SK-N-SH (cell line): ENCODE measurements at regions not wholly inside any gene's neighbourhood (a gene's known extent, or its start where the extent isn't known, plus 50 kb on each side); places are given as distances from the start of the nearest gene placed in this dataset.
A peak's percentile ranks its signal among the peaks of the same experiment; 100 is the strongest.

Source experiments
- CTCF ChIA-PET: fragments of 300-600, 350-600 bp; formaldehyde crosslinking; extraction: SDS; loops from one replicate; lab custom pipeline; 2021; lab: Yijun Ruan, JAX
- POLR2A ChIA-PET: fragments of 350-600 bp; sonication (Branson Sonifier 250); formaldehyde crosslinking; extraction: SDS; loops from one replicate; lab custom pipeline; 2020; ENCODE audit warnings: antibody characterized with exemption, inconsistent platforms; lab: Yijun Ruan, JAX
- DNase-seq: peaks from one replicate; pipeline ENCODE4 v3.0.0; 2012
- H2AFZ ChIP-seq: fragments of 200-600 bp; sonication (generic); 2 replicates; pipeline ENCODE4 v1.8.1; 2016; ENCODE audit warnings: antibody characterized with exemption, mild to moderate bottlenecking, low read depth
- H3F3A ChIP-seq: fragments of 200-600 bp; sonication (generic); replicated peaks from 2 replicates; pipeline ENCODE3; 2016; ENCODE audit warnings: antibody characterized with exemption, mild to moderate bottlenecking; ENCODE audit not compliant: insufficient read depth
- H3K27ac ChIP-seq, 2 experiments: fragments of 200-500 bp in 1 of 2; fragments of 200-600 bp in 1 of 2; sonication (Bioruptor generic) in 1 of 2; sonication (generic), shearing (Covaris generic) in 1 of 2; 2 replicates each; pipeline versions ENCODE4 v1.5.1 to v1.6.1; 2014 to 2016; ENCODE audit warnings: low read depth in 2 of 2, inconsistent platforms in 1 of 2, low read length in 1 of 2, mild to moderate bottlenecking in 1 of 2, mixed read lengths in 1 of 2
- H3K27me3 ChIP-seq: fragments of 200-600 bp; sonication (generic), shearing (Covaris generic); 2 replicates; pipeline ENCODE4 v1.6.1; 2016; ENCODE audit warnings: mixed run types; ENCODE audit not compliant: insufficient read depth
- H3K36me3 ChIP-seq, 2 experiments: fragments of 200-500 bp in 1 of 2; fragments of 200-600 bp in 1 of 2; sonication (Bioruptor generic) in 1 of 2; sonication (generic) in 1 of 2; replicated peaks in 1 of 2; 2 replicates each; pipeline versions ENCODE3 to v1.5.1; 2014 to 2016; ENCODE audit warnings: low read length in 1 of 2, mild to moderate bottlenecking in 1 of 2; ENCODE audit not compliant: insufficient read depth in 2 of 2, control insufficient read depth in 1 of 2
- H3K4me1 ChIP-seq, 2 experiments: fragments of 200-500 bp in 1 of 2; fragments of 200-600 bp in 1 of 2; sonication (Bioruptor generic) in 1 of 2; sonication (generic), shearing (Covaris generic) in 1 of 2; 2 replicates each; pipeline versions ENCODE4 v1.5.1 to v1.6.1; 2014 to 2016; ENCODE audit warnings: low read depth in 1 of 2, low read length in 1 of 2, mixed run types in 1 of 2; ENCODE audit not compliant: insufficient read depth in 2 of 2, control insufficient read depth in 1 of 2
- H3K4me2 ChIP-seq: fragments of 200-600 bp; sonication (generic), shearing (Covaris generic); 2 replicates; pipeline ENCODE4 v1.6.1; 2017; ENCODE audit warnings: mixed run types
- H3K4me3 ChIP-seq, 2 experiments: fragments of 200-500 bp in 1 of 2; fragments of 200-600 bp in 1 of 2; sonication (Bioruptor generic) in 1 of 2; sonication (generic), shearing (Covaris generic) in 1 of 2; 2 replicates each; pipeline versions ENCODE4 v1.5.1 to v1.8.1; 2014 to 2016; ENCODE audit warnings: low read depth in 2 of 2, inconsistent platforms in 1 of 2, low read length in 1 of 2, mild to moderate bottlenecking in 1 of 2, mixed read lengths in 1 of 2, moderate library complexity in 1 of 2
- H3K79me2 ChIP-seq: fragments of 200-600 bp; sonication (generic); 2 replicates; pipeline ENCODE4 v1.8.1; 2017; ENCODE audit warnings: mild to moderate bottlenecking; ENCODE audit not compliant: insufficient read depth
- H3K9ac ChIP-seq: fragments of 200-600 bp; sonication (generic); 2 replicates; pipeline ENCODE4 v1.6.1; 2017; ENCODE audit warnings: mixed run types
- H3K9me2 ChIP-seq: fragments of 200-600 bp; sonication (generic); 2 replicates; pipeline ENCODE4 v1.6.1; 2017; ENCODE audit warnings: mixed run types
- H3K9me3 ChIP-seq: fragments of 200-600 bp; sonication (generic); 2 replicates; pipeline ENCODE4 v1.6.1; 2017; ENCODE audit warnings: mixed run types, mild to moderate bottlenecking, moderate library complexity
- H4K20me1 ChIP-seq: fragments of 200-600 bp; sonication (generic); 2 replicates; pipeline ENCODE4 v1.6.1; 2017; ENCODE audit warnings: mild to moderate bottlenecking, mixed run types; ENCODE audit not compliant: insufficient read depth
- CHD2 ChIP-seq: fragments of 150-350 bp; IDR thresholded peaks from 2 replicates; pipeline ENCODE4 v1.6.1; 2018; ENCODE audit warnings: low read length; ENCODE audit not compliant: partially characterized antibody
- ELF1 ChIP-seq: IDR thresholded peaks from 2 replicates; pipeline ENCODE4 v1.4.0; 2012
- EP300 ChIP-seq, 2 experiments: IDR thresholded peaks; 2 replicates each; pipeline versions ENCODE4 v1.4.0 to v1.6.1; 2012; ENCODE audit warnings: borderline replicate concordance in 1 of 2, low read depth in 1 of 2, low read length in 1 of 2
- EZH2phosphoT487 ChIP-seq: fragments of 200-600 bp; sonication (generic); IDR thresholded peaks from 2 replicates; pipeline ENCODE4 v1.6.1; 2017; ENCODE audit warnings: low read depth, mixed run types, mild to moderate bottlenecking, antibody characterized with exemption, moderate library complexity, borderline replicate concordance
- FOXJ3 ChIP-seq: sonication (generic); formaldehyde crosslinking; IDR thresholded peaks from 2 replicates; pipeline ENCODE4 v1.5.1; 2020; ENCODE audit warnings: mild to moderate bottlenecking, missing genetic modification reagents
- GABPA ChIP-seq: IDR thresholded peaks from 2 replicates; pipeline ENCODE4 v1.4.0; 2012; ENCODE audit warnings: low read depth, mild to moderate bottlenecking
- JUND ChIP-seq: IDR thresholded peaks from 2 replicates; pipeline ENCODE4 v1.4.0; 2012
- NRF1 ChIP-seq: IDR thresholded peaks from 2 replicates; pipeline ENCODE4 v1.6.1; 2012; ENCODE audit warnings: low read depth, mild to moderate bottlenecking, low read length
- POLR2AphosphoS5 ChIP-seq: IDR thresholded peaks from 2 replicates; pipeline ENCODE4 v1.6.1; 2012; ENCODE audit warnings: low read depth, low read length
- RAD21 ChIP-seq: IDR thresholded peaks from 2 replicates; pipeline ENCODE4 v1.6.1; 2012; ENCODE audit warnings: mild to moderate bottlenecking, low read length
- RCOR1 ChIP-seq: fragments of 150-350 bp; IDR thresholded peaks from 2 replicates; pipeline ENCODE4 v1.6.1; 2017; ENCODE audit warnings: antibody characterized with exemption, low read length
- RFX5 ChIP-seq: IDR thresholded peaks from 2 replicates; pipeline ENCODE4 v1.6.1; 2012; ENCODE audit warnings: mild to moderate bottlenecking, improper control_type of control experiment, low read length
- SIN3A ChIP-seq: IDR thresholded peaks from 2 replicates; pipeline ENCODE4 v1.6.1; 2012; ENCODE audit warnings: low read depth, mild to moderate bottlenecking, low read length, moderate library complexity, borderline replicate concordance
- TAF1 ChIP-seq: IDR thresholded peaks from 2 replicates; pipeline ENCODE4 v1.6.1; 2012; ENCODE audit warnings: low read depth, mild to moderate bottlenecking, low read length, moderate library complexity, borderline replicate concordance
- TCF12 ChIP-seq: IDR thresholded peaks from 2 replicates; pipeline ENCODE4 v1.4.0; 2012
- TEAD4 ChIP-seq: IDR thresholded peaks from 2 replicates; pipeline ENCODE4 v1.4.0; 2012; ENCODE audit warnings: mild to moderate bottlenecking, borderline replicate concordance; ENCODE audit not compliant: insufficient read depth
- YY1 ChIP-seq: IDR thresholded peaks from 2 replicates; pipeline ENCODE4 v1.4.0; 2012; ENCODE audit warnings: low read depth, mild to moderate bottlenecking
- WGBS: methylation state at CpG from one replicate; pipeline ENCODE4 v1.1.6; 2017; ENCODE audit warnings: low lambda C conversion rate; 5-methylcytosine and 5-hydroxymethylcytosine counted together
- TF ChIP-seq, protein P1 (sequence below): fragments of 200-600 bp; sonication (generic); IDR thresholded peaks from 2 replicates; pipeline ENCODE4 v1.6.1; 2017; ENCODE audit warnings: antibody characterized with exemption, mild to moderate bottlenecking, moderate library complexity
- TF ChIP-seq, protein P2 (sequence below): fragments of 150-350 bp; IDR thresholded peaks from 2 replicates; pipeline ENCODE4 v1.6.1; 2016; ENCODE audit warnings: mild to moderate bottlenecking, low read depth, low read length
- TF ChIP-seq, protein P3 (sequence below): IDR thresholded peaks from 2 replicates; pipeline ENCODE4 v1.4.0; 2012; ENCODE audit warnings: low read depth, borderline replicate concordance
- TF ChIP-seq, protein P4 (sequence below): IDR thresholded peaks from 2 replicates; pipeline ENCODE4 v1.4.0; 2012; ENCODE audit warnings: low read depth
- TF ChIP-seq, protein P5 (sequence below): IDR thresholded peaks from 2 replicates; pipeline ENCODE4 v1.4.0; 2012; ENCODE audit warnings: low read depth, borderline replicate concordance

DNA sequence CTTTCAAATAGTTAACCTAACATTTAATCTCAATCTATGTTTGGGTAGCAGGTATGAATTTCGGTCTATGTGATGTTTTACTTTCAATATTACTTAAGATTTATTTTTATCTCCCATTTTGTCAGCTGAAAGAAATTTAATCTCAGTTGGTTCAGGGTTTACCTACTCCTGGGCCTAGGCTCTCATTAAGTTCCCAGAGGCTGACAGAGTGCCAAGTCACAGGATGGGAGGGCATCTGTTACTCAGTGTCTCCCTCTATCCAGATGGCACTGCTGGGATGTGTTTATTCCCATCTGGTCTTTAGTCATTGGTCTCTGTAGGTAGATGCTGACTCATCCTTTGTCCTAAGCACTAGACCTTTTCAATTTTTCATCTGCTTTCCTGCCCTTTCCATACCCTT is 129.4 kb upstream of the ARSJ start (continued):
- TF ChIP-seq EP300 (IDR thresholded peaks at IDR 0.05; ENCODE audit: borderline replicate concordance in 1 of 2, low read depth in 1 of 2, low read length in 1 of 2) (peak in 1 of 2 experiments; percentile 45; a peak in 1 of 4 replicates), RFX5 (no peak)
- TF ChIP-seq, protein P1, sequence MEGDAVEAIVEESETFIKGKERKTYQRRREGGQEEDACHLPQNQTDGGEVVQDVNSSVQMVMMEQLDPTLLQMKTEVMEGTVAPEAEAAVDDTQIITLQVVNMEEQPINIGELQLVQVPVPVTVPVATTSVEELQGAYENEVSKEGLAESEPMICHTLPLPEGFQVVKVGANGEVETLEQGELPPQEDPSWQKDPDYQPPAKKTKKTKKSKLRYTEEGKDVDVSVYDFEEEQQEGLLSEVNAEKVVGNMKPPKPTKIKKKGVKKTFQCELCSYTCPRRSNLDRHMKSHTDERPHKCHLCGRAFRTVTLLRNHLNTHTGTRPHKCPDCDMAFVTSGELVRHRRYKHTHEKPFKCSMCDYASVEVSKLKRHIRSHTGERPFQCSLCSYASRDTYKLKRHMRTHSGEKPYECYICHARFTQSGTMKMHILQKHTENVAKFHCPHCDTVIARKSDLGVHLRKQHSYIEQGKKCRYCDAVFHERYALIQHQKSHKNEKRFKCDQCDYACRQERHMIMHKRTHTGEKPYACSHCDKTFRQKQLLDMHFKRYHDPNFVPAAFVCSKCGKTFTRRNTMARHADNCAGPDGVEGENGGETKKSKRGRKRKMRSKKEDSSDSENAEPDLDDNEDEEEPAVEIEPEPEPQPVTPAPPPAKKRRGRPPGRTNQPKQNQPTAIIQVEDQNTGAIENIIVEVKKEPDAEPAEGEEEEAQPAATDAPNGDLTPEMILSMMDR, result peak; percentile 29; the same call in 1 of the 2 replicates
- TF ChIP-seq, protein P2, sequence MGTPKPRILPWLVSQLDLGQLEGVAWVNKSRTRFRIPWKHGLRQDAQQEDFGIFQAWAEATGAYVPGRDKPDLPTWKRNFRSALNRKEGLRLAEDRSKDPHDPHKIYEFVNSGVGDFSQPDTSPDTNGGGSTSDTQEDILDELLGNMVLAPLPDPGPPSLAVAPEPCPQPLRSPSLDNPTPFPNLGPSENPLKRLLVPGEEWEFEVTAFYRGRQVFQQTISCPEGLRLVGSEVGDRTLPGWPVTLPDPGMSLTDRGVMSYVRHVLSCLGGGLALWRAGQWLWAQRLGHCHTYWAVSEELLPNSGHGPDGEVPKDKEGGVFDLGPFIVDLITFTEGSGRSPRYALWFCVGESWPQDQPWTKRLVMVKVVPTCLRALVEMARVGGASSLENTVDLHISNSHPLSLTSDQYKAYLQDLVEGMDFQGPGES, result no peak

DNA sequence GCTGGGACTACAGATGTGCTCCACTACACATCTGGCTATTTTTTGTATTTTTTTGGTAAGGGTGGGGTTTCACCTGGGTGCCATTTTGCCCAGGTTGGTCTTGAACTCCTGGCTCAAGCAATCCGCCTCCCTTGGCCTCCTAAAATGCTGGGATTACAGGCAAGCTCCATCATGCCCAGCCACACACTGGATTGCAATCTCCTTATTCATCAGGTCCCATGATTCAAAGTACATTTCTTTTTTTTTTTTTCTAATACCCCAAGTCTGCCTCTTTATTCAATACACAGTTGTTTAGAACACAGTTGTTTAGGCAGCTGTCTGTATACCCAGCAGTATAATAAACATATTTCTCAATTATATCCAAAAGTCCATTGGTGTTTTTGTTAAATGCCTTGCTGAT is 130.3 kb upstream of the ARSJ start:
- no peaks in the 10 kb centered on the region for H3K9me3 ChIP-seq
- H3K4me3 ChIP-seq, result no peak overlapping the region
- no peak overlapping the region for H3K4me2 ChIP-seq
- no peaks in the 10 kb centered on the region for H3K79me2 ChIP-seq
- H3K27me3 ChIP-seq, result no peaks in the 10 kb centered on the region
- H3K9me2 ChIP-seq, result no peaks in the 10 kb centered on the region; the same call in 1 of the 2 replicates
- ChIA-PET POLR2A (no interaction called here), CTCF (interaction anchor here (0.5 kb wide), 1 partner anchor 275 kb away, joined by 3 read pairs; no protein-coding TSS in a partner anchor)
- DNase-seq, result no peak
- WGBS, result 100% methylated on average over 1 of the region's 1 CpG
- TF ChIP-seq TEAD4 (no peak), RAD21 (no peak), JUND (no peak), FOXJ3 (CRISPR knock-in tag) (no peak), TCF12 (no peak), ELF1 (no peak), POLR2AphosphoS5 (no peak), YY1 (no peak), GABPA (no peak), SIN3A (no peak), EZH2phosphoT487 (no peak), RCOR1 (no peak), NRF1 (no peak), EP300 (IDR thresholded peaks at IDR 0.05; ENCODE audit: borderline replicate concordance in 1 of 2, low read depth in 1 of 2, low read length in 1 of 2) (no peak), TAF1 (no peak), CHD2 (no peak)
- TF ChIP-seq, protein P3, sequence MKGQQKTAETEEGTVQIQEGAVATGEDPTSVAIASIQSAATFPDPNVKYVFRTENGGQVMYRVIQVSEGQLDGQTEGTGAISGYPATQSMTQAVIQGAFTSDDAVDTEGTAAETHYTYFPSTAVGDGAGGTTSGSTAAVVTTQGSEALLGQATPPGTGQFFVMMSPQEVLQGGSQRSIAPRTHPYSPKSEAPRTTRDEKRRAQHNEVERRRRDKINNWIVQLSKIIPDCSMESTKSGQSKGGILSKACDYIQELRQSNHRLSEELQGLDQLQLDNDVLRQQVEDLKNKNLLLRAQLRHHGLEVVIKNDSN, result no peak
- TF ChIP-seq, protein P4, sequence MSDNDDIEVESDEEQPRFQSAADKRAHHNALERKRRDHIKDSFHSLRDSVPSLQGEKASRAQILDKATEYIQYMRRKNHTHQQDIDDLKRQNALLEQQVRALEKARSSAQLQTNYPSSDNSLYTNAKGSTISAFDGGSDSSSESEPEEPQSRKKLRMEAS, result no peak
- TF ChIP-seq, protein P1, result no peak
- TF ChIP-seq, protein P5, sequence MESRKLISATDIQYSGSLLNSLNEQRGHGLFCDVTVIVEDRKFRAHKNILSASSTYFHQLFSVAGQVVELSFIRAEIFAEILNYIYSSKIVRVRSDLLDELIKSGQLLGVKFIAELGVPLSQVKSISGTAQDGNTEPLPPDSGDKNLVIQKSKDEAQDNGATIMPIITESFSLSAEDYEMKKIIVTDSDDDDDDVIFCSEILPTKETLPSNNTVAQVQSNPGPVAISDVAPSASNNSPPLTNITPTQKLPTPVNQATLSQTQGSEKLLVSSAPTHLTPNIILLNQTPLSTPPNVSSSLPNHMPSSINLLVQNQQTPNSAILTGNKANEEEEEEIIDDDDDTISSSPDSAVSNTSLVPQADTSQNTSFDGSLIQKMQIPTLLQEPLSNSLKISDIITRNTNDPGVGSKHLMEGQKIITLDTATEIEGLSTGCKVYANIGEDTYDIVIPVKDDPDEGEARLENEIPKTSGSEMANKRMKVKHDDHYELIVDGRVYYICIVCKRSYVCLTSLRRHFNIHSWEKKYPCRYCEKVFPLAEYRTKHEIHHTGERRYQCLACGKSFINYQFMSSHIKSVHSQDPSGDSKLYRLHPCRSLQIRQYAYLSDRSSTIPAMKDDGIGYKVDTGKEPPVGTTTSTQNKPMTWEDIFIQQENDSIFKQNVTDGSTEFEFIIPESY, result no peak
- no peak overlapping the region for H3K9ac ChIP-seq
- no peak overlapping the region for H2AFZ ChIP-seq
- H3K27ac ChIP-seq, result no peak overlapping the region
- H3K4me1 ChIP-seq, result peaks cover 0 to 3% of the 10 kb centered on the region in 2 experiments; a peak in 2 of 4 replicates
- H3K36me3 ChIP-seq, result no peaks in the 10 kb centered on the region
- H4K20me1 ChIP-seq, result no peaks in the 10 kb centered on the region
- no peaks in the 10 kb centered on the region for H3F3A ChIP-seq
